Cardiac muscle cell (in vitro differentiated cells and primary cell): ENCODE measurements at regions not wholly inside any gene's neighbourhood (a gene's known extent, or its start where the extent isn't known, plus 50 kb on each side); places are given as distances from the start of the nearest gene placed in this dataset.

Experiments
- DNase-seq, 2 donors: peaks; one replicate each; pipeline versions ENCODE4 v3.0.0 to v3.0.0-alpha.2; 2010 to 2017; ENCODE audit warnings: low read depth in 1 of 2, low spot score in 1 of 2
- H3K27ac ChIP-seq: fragments of 200-600 bp; sonication (generic); 2 replicates; pipeline ENCODE4 v1.5.1; 2016
- H3K27me3 ChIP-seq: fragments of 200-600 bp; sonication (generic); 2 replicates; pipeline ENCODE4 v1.6.0; 2016; ENCODE audit warnings: control low read depth
- H3K36me3 ChIP-seq: fragments of 200-600 bp; sonication (generic); 2 replicates; pipeline ENCODE4 v1.5.1; 2016; ENCODE audit warnings: control low read depth
- H3K4me1 ChIP-seq: fragments of 200-600 bp; sonication (generic); 2 replicates; pipeline ENCODE4 v1.8.1; 2017; ENCODE audit warnings: low read depth, mild to moderate bottlenecking, mixed run types
- H3K4me3 ChIP-seq: fragments of 200-600 bp; sonication (generic); 2 replicates; pipeline ENCODE4 v1.5.1; 2016; ENCODE audit warnings: mild to moderate bottlenecking
- H3K9me3 ChIP-seq: fragments of 200-600 bp; sonication (generic); 2 replicates; pipeline ENCODE4 v1.5.1; 2017; ENCODE audit warnings: low read depth, mild to moderate bottlenecking, control low read depth
- TF ChIP-seq, protein P1 (sequence below): IDR thresholded peaks from 2 replicates; pipeline ENCODE4 v1.5.1; 2012; ENCODE audit warnings: low read depth, mild to moderate bottlenecking, low read length

GRCh38 chr4:111855308-111855707, 289.9 kb upstream of the FAM241A start:
- Histone ChIP-seq H3K9me3 (no peaks in the 10 kb centered on the region), H3K4me3 (no peak overlapping the region), H3K36me3 (no peaks in the 10 kb centered on the region), H3K27me3 (no peaks in the 10 kb centered on the region), H3K27ac (no peak overlapping the region), H3K4me1 (peaks cover 9% of the 10 kb centered on the region)
- TF ChIP-seq, protein P1, sequence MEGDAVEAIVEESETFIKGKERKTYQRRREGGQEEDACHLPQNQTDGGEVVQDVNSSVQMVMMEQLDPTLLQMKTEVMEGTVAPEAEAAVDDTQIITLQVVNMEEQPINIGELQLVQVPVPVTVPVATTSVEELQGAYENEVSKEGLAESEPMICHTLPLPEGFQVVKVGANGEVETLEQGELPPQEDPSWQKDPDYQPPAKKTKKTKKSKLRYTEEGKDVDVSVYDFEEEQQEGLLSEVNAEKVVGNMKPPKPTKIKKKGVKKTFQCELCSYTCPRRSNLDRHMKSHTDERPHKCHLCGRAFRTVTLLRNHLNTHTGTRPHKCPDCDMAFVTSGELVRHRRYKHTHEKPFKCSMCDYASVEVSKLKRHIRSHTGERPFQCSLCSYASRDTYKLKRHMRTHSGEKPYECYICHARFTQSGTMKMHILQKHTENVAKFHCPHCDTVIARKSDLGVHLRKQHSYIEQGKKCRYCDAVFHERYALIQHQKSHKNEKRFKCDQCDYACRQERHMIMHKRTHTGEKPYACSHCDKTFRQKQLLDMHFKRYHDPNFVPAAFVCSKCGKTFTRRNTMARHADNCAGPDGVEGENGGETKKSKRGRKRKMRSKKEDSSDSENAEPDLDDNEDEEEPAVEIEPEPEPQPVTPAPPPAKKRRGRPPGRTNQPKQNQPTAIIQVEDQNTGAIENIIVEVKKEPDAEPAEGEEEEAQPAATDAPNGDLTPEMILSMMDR = no peak
- no peak for DNase-seq

DNA sequence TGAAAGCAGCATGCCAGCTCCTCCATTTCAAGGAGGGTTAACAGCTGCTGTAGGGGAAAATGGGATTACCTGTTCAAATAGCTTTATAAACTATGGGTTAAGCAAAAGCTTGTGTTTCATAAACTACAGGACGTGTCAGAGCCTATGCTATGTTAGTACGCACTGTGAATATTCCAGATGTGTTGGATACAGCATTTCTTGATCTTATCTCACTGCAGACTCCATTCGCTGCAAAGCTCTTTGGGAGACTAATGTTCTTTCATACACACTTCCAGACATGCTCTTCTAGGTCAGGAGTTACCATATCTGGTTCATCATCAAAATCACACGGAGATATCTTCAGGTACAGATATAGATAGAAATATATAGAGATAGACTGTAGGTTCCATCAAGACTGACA, 281.2 kb upstream of the FAM241A start:
- no peak for DNase-seq

GRCh38 chr4:111869339-111869738, 275.9 kb upstream of the FAM241A start:
- Histone ChIP-seq H3K27ac (no peak overlapping the region), H3K36me3 (no peaks in the 10 kb centered on the region), H3K4me3 (no peak overlapping the region), H3K4me1 (peaks cover 6% of the 10 kb centered on the region), H3K9me3 (no peaks in the 10 kb centered on the region), H3K27me3 (no peaks in the 10 kb centered on the region)
- TF ChIP-seq, protein P1 = no peak
- DNase-seq = no peak

More for the DNA sequence above, 281.2 kb upstream of the FAM241A start:
- no peak overlapping the region for H3K4me3 ChIP-seq
- H3K4me1 ChIP-seq = peaks cover 7% of the 10 kb centered on the region
- H3K36me3 ChIP-seq = no peaks in the 10 kb centered on the region
- no peaks in the 10 kb centered on the region for H3K27me3 ChIP-seq
- TF ChIP-seq, protein P1 = no peak
- H3K9me3 ChIP-seq = no peaks in the 10 kb centered on the region
- H3K27ac ChIP-seq = no peak overlapping the region

DNA sequence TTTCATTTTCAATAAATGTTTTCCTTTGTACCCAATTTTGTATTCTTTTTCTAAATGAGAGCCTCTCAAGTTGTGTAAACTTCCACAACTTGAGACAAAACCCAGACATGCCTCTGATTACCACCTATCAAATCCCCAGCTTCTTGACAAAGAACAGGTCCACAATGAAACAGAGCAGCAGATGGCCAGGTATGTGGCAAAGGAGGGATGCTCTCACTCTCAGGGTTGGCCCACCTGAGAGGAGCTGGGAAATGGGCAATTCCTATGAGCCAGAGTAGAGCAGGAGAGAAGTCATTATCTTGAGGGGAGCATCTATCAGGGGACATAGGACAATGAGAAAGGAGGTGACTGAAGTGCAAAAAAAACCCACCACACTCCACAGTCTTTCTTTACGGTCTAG, 273.5 kb upstream of the FAM241A start:
- Histone ChIP-seq H3K36me3 (no peaks in the 10 kb centered on the region), H3K4me3 (no peak overlapping the region), H3K9me3 (no peaks in the 10 kb centered on the region), H3K27ac (no peak overlapping the region), H3K4me1 (peaks cover 6% of the 10 kb centered on the region), H3K27me3 (no peaks in the 10 kb centered on the region)
- TF ChIP-seq, protein P1 = no peak
- DNase-seq = no peak

DNA sequence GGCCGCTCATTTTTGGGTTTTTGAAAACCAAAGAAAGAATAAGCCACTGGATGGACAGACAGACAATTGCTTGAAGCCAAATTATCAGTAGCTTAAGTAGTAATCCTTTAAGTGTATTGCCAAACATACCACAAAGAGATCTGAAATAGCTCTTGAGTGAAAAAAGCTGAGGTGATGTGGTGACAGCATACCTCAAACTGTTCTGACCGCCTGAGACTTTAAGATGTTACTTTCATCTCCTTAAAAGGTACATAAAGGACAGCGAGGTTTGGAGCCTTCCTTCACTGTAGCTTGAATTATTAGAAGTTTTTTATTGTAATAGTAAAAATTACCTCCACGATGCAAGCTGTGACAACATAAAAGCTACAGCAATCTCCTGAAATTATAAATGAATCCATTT, 271.5 kb upstream of the FAM241A start:
- peaks cover 6% of the 10 kb centered on the region for H3K4me1 ChIP-seq
- H3K4me3 ChIP-seq = no peak overlapping the region
- DNase-seq = peak in 1 of 2 donors; percentile 28
- H3K27me3 ChIP-seq = no peaks in the 10 kb centered on the region
- H3K9me3 ChIP-seq = no peaks in the 10 kb centered on the region
- TF ChIP-seq, protein P1 = no peak
- no peak overlapping the region for H3K27ac ChIP-seq
- H3K36me3 ChIP-seq = no peaks in the 10 kb centered on the region

DNA sequence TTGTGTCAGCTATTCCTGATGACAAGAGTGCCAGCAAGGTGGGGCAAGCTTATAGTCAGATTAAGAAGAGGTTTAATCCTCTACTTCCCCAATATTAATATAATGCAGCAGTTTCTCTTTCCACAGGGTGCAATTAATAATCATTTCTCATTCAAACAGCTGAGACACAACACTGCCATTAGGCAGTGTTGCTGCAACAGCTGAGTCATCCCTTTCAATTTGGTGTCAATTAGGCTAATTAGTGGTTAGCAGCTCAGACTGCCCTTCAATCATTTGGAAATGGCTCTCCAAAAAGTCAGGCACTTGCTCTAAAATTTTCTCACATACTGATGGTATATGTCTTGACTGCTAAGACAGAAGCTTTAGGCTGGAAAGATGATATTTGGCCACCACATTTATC, 265.7 kb upstream of the FAM241A start:
- no peaks in the 10 kb centered on the region for H3K27me3 ChIP-seq
- H3K9me3 ChIP-seq = no peaks in the 10 kb centered on the region
- no peak for DNase-seq
- TF ChIP-seq, protein P1 = no peak
- H3K36me3 ChIP-seq = no peaks in the 10 kb centered on the region
- no peak overlapping the region for H3K4me3 ChIP-seq
- H3K4me1 ChIP-seq = no peaks in the 10 kb centered on the region
- H3K27ac ChIP-seq = no peak overlapping the region
